DMS79 treated with DMSO at 0.1 percent for 48 hours (cell line): ENCODE measurements at regions not wholly inside any gene's neighbourhood (a gene's known extent, or its start where the extent isn't known, plus 50 kb on each side); places are given as distances from the start of the nearest gene placed in this dataset.

Experiments used
- DNase-seq: peaks from one replicate; lab custom pipeline; 2025; lab: John Stamatoyannopoulos, UW

DNA sequence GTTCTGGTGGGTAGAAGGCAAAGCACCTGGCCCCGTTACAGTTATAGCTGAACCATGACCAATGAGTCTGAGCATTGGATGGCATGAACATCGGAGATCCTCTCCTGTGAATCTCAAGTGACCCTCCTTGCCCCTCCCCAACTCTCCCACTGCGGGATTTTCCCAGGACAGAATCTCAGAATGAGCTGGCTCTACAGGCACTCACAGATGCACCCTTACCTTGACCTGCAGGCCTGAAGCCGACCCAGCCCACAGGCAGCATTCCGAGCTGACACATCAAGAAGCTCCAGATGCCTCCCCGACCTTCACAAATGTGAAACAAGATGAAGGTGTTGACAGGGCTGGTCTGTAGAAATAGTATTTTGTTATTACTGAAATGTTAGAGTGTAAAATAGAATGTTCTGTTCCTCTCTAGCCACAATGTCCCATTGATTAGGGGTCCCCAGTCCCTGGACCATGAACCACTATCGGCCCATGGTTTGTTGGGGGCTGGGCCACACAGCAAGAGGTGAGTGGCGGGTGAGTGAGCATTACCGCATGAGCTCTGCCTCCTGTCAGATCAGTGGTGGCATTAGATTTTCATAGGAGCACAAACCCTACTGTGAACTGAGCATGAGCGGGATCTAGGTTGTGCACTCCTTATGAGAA lies 263.4 kb downstream of the AUH start:
- no peak for DNase-seq

DNA sequence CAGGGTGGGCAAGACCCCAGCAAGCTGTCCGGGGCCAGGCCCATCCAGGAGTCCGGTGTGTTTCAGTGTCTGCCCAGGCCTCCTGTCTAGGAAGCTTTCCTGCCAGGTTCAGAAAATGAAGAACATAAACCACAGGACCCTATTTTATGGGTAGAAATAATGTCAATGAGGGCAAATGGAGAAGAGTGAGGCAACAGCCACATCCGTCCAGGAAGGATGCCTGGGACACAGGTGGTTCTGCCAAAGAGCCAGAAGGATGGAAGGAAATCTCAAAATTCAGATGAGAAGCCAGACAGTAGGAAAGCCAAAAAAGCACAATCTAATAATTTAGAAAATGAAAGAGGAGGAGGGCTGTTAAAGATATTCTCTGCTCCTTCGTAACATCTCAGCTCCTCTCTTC lies 262.3 kb downstream of the AUH start:
- DNase-seq: no peak

DNA sequence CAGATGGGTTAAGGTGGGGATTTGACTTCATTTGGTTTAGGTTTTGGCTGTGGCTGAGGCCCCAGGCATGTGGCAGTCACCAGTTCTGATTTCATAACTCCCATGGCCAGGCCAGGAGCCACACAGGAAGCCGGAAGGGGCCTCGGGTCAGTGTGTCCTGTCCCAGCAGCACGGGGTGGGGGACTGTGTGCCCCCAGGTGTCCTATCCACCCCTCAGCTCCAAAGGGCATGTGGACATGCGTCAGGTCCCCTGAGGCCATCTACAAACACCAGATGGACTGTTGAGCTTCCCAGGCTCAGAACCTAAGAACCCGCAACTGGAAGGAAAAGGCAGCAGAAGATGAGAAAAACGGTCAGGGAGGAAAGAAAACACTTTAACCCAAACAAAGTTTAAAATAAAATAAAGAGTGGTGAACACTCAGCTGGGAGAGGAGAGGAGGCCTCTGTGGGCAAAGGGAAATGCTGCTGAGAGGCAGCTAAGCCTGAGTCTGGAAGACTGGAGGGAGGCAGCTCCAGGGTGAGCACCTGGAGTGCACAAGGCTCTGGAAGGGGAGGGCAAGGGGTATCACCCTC lies 260.8 kb downstream of the AUH start:
- no peak for DNase-seq

DNA sequence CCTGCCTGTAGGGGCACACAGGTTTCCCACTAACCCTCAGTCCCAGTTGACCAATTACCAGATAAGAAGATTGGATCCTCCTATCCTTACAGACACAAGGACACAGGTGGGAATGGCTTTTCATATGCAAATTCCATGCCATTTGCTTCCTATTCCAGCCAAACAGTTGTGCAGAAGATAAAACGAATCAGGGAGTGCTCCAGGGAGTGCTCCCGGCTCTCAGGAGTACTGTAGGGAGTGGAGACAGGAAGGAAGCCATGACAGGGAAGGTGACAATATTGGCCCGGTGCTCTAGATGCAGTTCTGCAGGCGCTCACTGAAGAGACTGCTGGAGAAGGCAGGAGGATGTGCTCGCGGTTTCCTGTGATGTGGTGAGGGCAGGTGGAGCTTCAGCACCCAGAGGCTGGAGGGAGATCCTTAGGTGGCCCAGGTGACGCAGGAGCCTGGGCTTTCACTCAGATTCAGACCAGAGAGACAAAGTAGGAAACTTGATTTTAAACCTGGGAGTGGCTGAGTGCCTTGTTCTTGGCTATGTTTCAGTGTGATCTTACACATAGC lies 260.0 kb downstream of the AUH start:
- DNase-seq: no peak

DNA sequence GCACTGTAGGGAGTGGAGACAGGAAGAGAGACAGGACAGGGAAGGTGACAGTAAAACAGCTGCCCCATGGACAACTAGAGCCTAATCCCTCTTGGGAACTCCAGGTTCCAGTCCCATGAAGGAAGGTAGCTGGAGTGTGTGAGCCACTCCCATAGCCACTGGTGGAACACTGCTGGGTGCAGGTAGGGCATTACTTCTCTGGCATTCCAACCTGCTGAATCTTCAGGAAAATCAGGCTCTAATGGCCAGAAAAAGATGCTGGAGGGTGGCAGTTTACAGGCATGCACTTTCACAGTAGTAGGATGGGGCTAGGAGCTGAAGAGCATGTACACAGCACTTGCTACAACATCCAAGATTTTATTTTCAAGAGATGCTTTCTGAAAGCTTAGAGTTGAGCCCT lies 259.4 kb downstream of the AUH start:
- DNase-seq: no peak

DNA sequence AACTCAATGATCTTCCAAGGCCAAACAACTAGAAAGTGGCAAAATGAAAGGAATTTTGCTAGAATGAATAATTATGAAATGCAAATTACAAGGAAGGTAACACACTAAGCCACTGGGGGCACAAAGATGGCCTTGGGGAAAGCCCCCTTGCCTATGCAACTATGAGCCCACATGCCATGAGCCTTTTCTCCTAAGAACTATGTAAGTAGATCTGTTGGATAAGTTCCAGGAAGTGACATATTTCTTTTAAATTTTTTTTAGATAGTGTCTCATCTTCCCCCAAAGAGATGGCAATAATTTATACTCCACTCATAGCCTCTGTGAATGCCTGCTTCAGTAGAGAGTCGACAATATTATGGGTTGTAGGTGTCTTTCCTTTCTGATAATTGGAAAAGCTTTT lies 257.8 kb downstream of the AUH start:
- DNase-seq: no peak

DNA sequence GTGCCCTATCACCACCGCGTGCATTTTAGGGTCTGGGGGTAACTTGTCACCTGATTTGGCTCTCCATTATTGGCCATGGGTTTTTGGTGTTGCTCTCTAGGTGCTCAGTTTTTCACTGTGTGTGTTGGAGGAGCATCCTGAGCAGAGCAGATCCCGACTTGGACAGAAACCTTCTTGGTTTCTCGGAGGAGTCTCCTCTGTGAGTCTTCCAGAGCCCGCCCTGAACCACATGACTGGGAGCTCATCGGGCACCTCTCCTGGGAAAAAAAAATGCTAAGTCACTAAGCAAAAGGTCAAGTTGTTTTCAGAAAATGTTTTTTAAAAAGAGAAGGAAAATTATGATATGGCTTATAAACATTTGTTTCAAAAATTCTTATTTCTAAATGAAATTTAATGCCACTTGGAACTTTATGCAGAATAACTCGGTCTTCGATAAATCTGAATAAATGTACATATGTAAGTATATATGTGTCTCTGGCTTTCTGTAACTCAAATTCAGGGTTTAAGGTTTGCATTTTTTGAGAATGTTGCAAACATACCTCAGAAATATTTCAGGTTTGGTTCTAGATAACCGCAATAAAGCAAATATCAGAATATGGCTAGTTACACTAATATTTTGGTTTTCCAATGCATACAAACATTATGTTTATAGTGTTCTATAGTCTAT lies 255.2 kb downstream of the AUH start:
- no peak for DNase-seq

DNA sequence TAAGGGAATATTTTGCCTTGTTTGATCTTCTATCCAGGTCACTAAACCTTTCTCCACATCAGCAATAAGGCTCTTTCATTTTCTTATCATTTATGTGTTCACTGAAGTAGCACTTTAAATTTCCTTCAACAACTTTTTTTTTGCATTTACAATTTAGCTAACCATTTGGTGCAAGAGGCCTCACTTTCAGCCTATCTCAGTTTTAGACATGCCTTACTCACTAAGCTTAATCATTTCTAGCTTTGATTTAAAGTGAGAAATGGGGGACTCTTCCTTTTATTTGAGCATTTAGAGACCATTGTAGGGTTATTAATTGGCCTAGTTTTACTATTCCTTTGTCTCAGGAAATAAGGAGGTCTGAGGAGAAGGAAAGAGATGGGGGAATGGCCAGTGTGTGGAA lies 250.5 kb downstream of the AUH start:
- DNase-seq: no peak

DNA sequence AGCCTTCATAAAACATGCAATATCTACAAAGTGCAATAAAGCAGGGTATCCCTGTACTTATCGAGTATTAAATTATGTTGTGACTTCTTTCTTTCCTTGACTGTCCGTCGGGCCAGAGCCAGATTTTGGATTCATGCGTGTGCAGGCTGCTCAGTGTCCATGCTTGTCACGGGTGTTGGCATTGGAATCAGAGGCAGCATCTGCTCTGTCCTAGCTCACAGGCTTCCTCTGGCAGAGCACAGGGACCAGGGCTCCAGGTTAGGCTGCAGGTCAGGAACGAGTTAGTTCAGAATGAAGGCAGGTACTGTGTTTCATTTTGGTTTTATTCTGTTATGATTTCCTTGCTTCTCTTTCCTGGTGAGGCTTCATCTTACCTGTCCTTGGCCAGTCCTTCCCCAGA lies 249.8 kb downstream of the AUH start:
- DNase-seq: no peak

DNA sequence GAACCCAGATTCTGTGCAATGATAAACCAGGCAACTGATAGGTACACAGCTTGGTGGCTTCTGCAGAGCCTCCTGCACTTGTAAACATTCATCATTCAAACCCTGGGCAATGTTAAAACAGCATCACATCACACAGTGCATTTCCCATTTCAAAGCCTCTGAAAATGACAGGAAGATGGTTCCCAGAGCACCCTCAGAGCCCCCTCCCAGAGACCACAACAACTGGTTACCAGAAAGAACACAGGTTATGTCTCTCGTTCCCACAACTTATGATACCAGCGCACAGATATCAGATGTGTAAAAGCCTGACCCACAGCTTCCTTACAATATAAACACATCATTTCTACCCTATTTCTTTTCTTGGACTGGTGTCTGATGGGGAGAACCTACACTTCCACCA lies 248.7 kb downstream of the AUH start:
- DNase-seq: no peak

DNA sequence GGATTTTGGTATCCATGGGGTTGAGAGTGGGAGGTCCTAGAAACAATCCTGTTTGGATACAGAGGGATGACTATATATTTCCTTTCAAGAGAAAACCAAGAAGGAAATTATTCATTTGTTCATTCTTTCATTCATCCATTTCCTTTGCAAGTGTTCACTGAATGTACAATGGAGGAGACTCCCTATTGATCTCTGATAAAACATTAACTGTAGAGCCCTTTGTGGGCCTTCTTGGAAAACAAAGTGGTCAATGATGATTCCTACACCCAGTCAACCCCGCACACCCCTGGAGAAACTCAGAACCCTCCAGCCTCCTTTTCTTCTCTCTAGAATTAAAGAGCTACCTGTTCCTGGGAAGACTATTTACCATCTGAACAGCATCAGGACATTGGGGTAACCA lies 247.3 kb downstream of the AUH start:
- no peak for DNase-seq

DNA sequence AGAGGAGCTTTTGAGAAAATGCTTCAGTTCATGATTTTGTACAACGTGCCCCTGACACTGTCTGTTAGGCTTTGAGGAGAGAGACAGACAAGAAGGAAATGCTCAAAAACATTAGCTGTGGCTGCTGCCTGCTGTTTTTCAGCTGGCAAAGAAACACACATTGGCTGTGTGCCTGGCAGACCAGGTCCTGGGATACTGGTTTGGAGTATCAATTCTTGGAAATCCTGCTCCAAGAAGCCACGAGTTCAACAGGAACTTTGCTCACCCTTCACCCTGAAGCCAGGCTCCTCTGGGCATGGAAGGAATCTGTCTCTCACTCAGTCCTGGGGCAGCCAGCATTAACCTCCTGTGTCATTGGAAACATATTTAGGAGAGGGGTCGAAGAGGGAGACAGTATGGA lies 245.5 kb downstream of the AUH start:
- no peak for DNase-seq

DNA sequence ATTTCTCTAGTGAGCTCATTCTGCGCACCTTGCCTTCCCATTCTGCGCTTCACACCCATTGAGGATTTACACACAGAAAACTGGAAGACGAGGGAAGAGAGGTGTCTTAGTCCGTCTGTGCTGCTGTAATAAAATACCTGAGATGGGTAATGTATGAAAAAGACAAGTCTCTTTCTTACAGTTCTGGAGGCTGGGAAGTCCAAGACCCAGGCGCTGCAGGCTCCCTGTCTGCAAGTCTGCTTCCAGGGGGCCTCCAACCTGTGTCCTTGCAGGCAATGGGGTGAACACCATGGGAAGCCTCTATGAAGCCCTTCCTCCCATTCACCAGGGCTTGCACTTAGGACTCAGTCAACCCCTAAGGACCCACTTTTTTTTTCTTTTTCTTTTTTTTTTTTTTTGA lies 245.0 kb downstream of the AUH start:
- no peak for DNase-seq

DNA sequence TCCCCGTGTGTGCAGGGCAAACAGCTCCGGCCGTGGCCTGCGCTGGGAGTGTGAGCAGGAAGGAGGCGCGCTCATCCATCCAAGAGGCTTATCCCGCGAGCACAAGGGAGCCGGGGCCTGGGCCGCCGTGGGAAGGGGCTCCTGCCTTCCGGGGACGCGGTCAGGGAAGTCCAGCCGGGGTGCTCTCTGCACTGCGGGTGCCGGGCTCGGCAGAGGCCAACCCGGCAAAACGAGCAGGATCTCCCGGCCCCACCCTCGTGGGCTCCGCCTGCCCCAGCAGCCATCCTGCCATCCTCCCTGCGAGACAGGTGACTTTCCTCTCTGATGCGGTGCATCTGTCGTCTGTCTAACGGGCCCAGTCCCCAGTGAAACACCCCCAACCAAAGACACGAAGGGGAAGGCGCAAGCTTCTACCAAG lies 244.2 kb downstream of the AUH start:
- peak; percentile 38 for DNase-seq

DNA sequence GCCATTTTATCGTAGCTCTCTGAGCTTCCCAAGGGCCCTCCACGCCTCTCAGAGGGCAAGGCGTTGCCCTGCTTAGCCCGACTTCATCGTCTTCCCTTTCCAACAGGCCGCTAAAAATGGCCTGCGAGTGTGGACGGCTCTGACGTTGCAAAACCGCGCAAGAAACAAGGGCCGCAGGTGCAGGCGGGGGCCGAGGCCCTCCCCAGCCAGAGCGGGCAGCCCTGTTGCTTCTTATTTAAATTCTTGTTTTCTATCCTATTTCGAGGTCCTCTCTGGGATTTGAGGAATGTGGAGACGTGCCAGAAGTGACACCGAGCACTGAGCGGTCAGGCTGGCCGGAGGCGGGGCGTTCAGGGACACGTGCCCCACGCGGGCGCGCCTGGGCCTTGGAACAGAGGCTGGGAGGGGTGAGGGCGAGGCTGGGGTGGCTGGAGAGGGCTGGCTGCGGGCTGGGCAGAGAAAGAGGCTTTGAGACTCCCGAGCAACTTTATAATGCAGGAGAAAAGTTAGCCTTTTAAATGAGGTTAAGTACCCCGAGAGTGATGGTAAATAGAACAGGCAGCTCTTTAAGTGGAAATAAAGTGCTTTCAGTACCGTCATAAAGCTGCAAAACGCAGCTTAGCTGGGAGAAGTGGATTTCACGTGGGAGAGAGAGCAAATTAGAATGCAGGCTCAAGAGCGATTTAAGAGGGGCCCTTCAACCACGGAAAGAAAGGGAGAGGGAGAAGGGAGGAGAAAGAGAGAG lies 243.6 kb downstream of the AUH start:
- DNase-seq: peak; percentile 88

DNA sequence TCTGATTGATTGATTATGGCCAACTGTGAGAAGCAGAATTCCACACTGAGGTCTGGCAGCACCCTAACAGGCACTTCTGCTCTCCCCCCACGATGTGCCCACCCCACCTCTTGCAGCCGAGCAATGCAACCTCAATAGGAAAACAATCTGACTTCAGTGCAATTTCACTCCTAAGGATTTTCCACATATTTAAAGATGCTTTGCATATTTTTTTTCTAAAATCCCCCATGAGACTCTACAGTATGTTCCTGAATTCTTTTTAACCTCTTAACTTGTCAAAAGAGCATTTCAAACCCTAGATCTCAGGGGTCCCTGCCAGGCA lies 243.1 kb downstream of the AUH start:
- DNase-seq: peak; percentile 65

DNA sequence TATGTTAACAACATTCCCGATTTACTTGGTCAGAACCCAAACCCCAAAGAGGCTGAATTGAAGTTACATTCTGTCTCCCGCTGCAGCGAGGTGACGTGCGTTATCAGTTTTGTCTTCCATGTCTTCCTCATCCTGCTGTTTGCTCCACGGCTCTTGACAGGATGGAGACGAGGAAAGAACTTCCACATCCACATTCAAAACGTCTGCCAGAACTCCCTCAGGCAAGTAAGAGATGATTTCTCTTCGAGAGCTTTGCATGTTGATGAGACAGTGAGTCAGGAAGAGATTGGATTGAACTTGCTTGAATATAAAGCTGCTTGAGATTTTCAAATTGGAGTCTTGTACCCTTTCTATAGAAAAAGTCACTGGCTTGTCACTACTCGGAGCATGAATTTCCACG lies 242.6 kb downstream of the AUH start:
- DNase-seq: peak; percentile 49

DNA sequence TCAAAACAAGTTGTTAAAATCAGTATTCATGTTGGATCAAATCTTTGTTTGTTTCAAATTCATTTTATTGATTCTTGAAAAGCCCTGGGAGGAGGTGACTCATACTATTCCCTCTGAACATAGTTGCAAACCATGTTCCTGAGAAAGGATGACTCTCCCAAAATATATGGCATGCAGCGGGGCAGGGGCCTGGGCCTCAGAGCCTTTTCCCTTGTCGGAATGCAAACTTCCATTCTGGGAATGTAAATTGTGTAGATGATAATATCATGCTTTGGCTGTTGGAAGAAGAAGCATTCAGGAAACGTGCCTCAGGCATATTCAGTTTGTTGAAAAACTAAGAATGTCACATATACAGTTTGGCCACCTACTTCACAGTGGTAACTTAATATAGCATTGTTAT lies 242.0 kb downstream of the AUH start:
- DNase-seq: no peak

DNA sequence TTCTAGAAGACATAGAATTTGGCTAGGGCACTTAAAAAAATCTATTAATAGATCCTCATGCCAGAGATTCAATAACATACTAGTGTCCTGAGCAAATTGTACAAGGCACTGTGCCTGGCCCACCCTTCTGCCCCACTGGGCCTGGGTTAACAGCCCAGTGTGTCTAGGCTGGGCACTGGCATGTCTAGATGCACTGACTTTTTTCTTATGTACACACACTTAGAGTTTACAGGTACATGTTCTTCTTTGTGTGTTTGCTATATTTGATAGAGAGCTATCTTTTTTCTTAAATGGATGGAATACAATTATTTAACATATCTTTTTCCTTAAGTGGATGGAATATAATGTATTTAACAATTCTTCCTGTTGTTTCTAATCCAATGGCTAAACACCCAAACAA lies 241.5 kb downstream of the AUH start:
- peak; percentile 12 for DNase-seq

DNA sequence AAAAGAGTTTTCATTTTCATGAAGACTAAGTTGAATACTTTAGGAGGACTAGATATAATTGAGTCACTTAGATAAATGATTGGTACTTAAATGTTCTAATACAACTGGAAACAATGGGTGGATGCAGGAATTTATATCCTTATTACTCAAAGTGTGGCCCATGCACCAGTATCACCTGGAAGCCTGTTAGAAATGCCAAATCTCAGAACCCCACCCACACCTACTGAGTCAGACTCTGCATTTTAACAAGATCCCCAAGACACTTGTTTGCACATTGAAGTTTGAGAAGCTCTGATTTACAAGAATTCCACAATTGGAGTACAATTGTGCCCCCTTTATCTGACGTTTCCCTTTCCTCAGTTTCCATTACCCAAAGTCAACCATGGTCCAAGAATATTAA lies 239.0 kb downstream of the AUH start:
- DNase-seq: no peak

DNA sequence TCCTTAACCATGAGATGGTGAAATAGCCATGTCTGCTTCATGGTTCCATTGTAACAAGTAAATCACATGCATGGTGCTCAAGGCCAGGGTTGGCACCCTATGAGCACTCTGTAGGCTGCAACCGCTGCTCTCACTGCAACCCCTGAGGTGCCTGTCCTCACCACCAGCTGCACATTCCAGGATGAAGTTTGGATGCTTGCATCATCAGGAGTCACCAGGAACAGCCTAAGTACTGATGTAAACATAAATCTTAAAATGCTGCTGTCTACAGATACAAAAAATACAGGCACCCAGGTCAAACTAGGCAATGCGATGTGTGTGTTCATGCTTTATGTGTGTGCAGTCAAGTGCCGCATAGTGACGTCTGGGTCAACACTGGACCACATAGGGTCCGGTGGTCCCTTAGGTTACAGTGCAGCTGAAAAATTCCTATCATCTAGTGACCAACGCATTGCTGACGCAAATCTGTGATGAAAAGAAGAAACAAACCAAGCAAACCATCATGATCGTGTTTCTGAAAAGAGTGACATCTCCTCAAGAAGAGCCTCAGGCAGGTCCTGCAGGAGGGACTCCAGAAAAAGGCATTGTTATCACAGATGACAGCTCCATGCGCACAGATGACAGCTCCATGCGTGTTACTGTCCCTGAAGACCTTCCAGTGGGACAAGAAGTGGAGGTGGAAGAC lies 234.8 kb downstream of the AUH start:
- no peak for DNase-seq

DNA sequence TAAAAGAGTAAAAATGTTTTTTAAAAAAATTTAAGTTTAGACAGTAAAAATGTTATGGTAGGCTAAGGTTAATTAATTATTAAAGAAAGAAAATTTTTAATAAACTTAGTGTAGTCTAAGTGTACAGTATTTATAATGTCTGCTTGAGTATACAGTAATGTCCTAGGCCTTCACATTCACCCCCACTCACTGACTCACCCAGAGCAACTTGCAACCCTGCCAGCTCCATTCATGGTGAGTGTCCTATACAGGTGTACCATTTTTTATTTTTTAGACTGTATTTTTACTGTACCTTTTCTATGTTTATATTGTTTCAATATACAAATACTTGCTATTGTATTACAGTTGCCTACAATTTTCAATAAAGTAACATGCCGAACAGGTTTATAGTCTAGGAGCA lies 234.1 kb downstream of the AUH start:
- no peak for DNase-seq
